Right cardiac atrium (tissue), 5 donors: ENCODE measurements at regions not wholly inside any gene's neighbourhood (a gene's known extent, or its start where the extent isn't known, plus 50 kb on each side); places are given as distances from the start of the nearest gene placed in this dataset.
A peak's percentile ranks its signal among the peaks of the same experiment; 100 is the strongest.
"Not testable (repeated sequence)": the region's sequence is repeated elsewhere in the genome, so short reads cannot be mapped to it uniquely, and the experiment has no call there.

Experiments used
- ATAC-seq, 2 donors: fragments of 200-7000 bp; cut with Tn5 transposase; one replicate each; pipeline versions ENCODE4 v1.8.0 to v1.9.1; 2020; ENCODE audit warnings: moderate library complexity in 2 of 2, mild to moderate bottlenecking in 1 of 2
- DNase-seq, 3 donors: peaks; one replicate each; pipeline ENCODE4 v3.0.0-alpha.2; 2020
- H3K27ac ChIP-seq: one replicate; pipeline ENCODE4 v1.5.1; 2013; ENCODE audit warnings: mild to moderate bottlenecking, low read length, control low read depth, moderate library complexity
- H3K27me3 ChIP-seq: one replicate; pipeline ENCODE4 v1.6.1; 2013; ENCODE audit not compliant: control insufficient read depth, insufficient read depth
- H3K4me1 ChIP-seq: one replicate; pipeline ENCODE4 v1.6.1; 2013; ENCODE audit warnings: low read length; ENCODE audit not compliant: control insufficient read depth, insufficient read depth
- H3K4me3 ChIP-seq: one replicate; pipeline ENCODE4 v1.5.1; 2013; ENCODE audit warnings: low read length, control low read depth
- H3K9me3 ChIP-seq: one replicate; pipeline ENCODE4 v1.6.1; 2013; ENCODE audit warnings: low read length; ENCODE audit not compliant: control insufficient read depth
- WGBS: extraction: QIAGEN DNeasy Blood & Tissue Kit; methylation state at CpG from one replicate; pipeline ENCODE4 v1.1.7; 2013; 5-methylcytosine and 5-hydroxymethylcytosine counted together
- intact Hi-C, 4 donors: fragments of 100-400 bp; cut with DNase I; formaldehyde crosslinking; loops; one replicate each; pipeline versions ENCODE4 v1.11.0 to v1.14.0; 2022 to 2023
- donor health status: healthy with polysubstance abuse.
- donor health status: DM: no; HTN: yes; CAD: no.
- donor health status: DM: no; HTN: no; CAD: no.
- donor health status: DM: no; HTN: yes; CAD: no; lungs with severe emphysema.
- donor health status: DM: yes; HTN: yes; CAD: no.

GRCh38 chr7:67301667-67302066 lies 305.0 kb downstream of the TYW1 start:
- peak in 1 of 3 donors; percentile 52 for DNase-seq
- Histone ChIP-seq H3K27ac (peak overlapping the region; percentile 91), H3K4me1 (peaks cover 4% of the 10 kb centered on the region), H3K9me3 (no peaks in the 10 kb centered on the region), H3K4me3 (peak overlapping the region; percentile 53), H3K27me3 (no peaks in the 10 kb centered on the region)
- intact Hi-C loops, result no loop called here
- no peak for ATAC-seq
- WGBS, result 37% methylated on average over 10 of the region's 10 CpGs

- Histone ChIP-seq H3K27ac (peak overlapping the region; percentile 100), H3K9me3 (no peaks in the 10 kb centered on the region), H3K27me3 (no peaks in the 10 kb centered on the region), H3K4me1 (peaks cover 4% of the 10 kb centered on the region), H3K4me3 (peak overlapping the region; percentile 90)
- intact Hi-C loops, result no loop called here
- WGBS, result under 1% methylated on average over 83 of the region's 83 CpGs
- ATAC-seq (peak; percentile 97 to 98), DNase-seq (peak; percentile 98 to 100 (median 99))
Observed at GRCh38 chr7:67302113-67303039, 305.7 kb downstream of the TYW1 start.

GRCh38 chr7:67304846-67305245 lies 308.2 kb downstream of the TYW1 start:
- H3K27ac ChIP-seq, H3K9me3 ChIP-seq, H3K4me1 ChIP-seq, intact Hi-C loops, H3K27me3 ChIP-seq, DNase-seq, ATAC-seq, H3K4me3 ChIP-seq: not testable (repeated sequence)
- 87% methylated on average over 3 of the region's 3 CpGs for WGBS

DNA sequence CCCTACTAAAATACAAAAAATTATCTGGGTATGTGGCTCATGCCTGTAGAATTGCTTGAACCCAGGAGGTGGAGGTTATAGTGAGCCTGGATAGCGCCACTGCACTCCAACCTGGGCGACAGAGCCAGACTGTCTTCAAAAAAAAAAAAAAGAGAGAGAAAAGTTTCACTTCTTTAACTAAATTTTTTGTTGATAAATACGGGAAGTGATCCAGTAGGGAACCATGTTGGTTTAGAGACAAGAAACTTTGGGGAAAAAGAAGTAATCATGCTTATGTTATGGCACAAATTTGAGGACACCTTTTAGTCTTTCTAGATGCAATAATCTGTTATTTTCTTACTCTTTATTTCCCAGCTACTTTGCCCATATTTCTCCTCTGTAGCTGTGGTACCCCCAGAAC lies 309.7 kb downstream of the TYW1 start:
- no peaks in the 10 kb centered on the region for H3K9me3 ChIP-seq
- H3K4me3 ChIP-seq, result no peak overlapping the region
- H3K27ac ChIP-seq, result no peak overlapping the region
- DNase-seq, result no peak
- 87% methylated on average over 3 of the region's 3 CpGs for WGBS
- intact Hi-C loops, result no loop called here
- H3K4me1 ChIP-seq, result peaks cover 3% of the 10 kb centered on the region
- H3K27me3 ChIP-seq, result no peaks in the 10 kb centered on the region
- no peak for ATAC-seq

GRCh38 chr7:67309764-67310549 lies 313.3 kb downstream of the TYW1 start:
- peaks cover 3% of the 10 kb centered on the region for H3K4me1 ChIP-seq
- intact Hi-C loops, result no loop called here
- H3K27ac ChIP-seq, result no peak overlapping the region
- ATAC-seq (no peak), DNase-seq (no peak)
- no peaks in the 10 kb centered on the region for H3K27me3 ChIP-seq
- no peak overlapping the region for H3K4me3 ChIP-seq
- WGBS, result 81% methylated on average over 4 of the region's 4 CpGs
- H3K9me3 ChIP-seq, result no peaks in the 10 kb centered on the region

DNA sequence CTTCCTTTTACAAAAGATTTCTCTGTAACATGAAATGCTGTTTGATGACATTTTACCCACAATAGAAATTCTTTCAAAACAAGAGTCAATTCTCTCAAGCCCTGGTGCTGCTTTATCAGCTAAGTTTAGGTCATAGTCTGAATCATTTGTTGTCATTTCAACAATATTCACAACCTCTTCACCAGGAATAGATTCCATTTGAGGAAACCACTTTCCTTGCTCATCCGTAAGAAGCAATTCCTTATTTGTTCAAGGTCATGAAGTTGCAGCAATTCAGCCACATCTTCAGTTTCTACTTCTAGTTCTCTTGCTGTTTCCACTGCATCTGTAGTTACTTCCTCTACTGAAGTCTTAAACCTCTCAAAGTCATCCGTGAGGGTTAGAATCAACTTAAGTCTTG lies 315.3 kb downstream of the TYW1 start:
- ATAC-seq, result no peak
- Histone ChIP-seq H3K4me3 (no peak overlapping the region), H3K9me3 (no peaks in the 10 kb centered on the region), H3K4me1 (no peaks in the 10 kb centered on the region), H3K27ac (no peak overlapping the region), H3K27me3 (no peaks in the 10 kb centered on the region)
- DNase-seq, result no peak
- WGBS, result 80% methylated on average over 2 of the region's 2 CpGs
- intact Hi-C loops, result no loop called here

- DNase-seq, result no peak
- Histone ChIP-seq H3K9me3 (no peaks in the 10 kb centered on the region), H3K4me3 (no peak overlapping the region), H3K27ac (no peak overlapping the region), H3K27me3 (no peaks in the 10 kb centered on the region), H3K4me1 (no peaks in the 10 kb centered on the region)
- intact Hi-C loops, result no loop called here
- no peak for ATAC-seq
- WGBS, result 92% methylated on average over 2 of the region's 2 CpGs
Observed at GRCh38 chr7:67313213-67313612, 316.6 kb downstream of the TYW1 start.

- ATAC-seq, H3K27ac ChIP-seq: not testable (repeated sequence)
Observed at GRCh38 chr7:67316902-67317301, 320.3 kb downstream of the TYW1 start.

DNA sequence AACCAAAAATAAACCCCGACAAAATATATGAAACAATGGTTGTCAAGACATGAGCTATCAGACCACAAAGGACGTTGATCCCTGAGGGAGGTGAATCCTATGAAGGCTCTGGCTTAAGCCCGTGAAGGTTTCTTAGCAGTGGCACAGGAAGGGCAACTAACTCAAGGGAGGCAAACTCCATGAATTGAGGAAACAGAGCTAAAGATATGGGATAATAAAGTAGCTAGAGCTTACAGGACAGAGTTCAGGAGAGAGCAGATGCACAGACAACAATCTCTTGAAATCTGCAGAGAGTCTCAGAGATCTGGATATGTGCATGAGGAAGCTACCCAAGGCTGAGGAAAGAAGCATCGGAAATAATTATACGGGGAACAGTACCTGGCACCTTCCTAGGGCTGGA lies 331.6 kb downstream of the TYW1 start:
- H3K27ac ChIP-seq, H3K4me1 ChIP-seq, DNase-seq, H3K9me3 ChIP-seq, intact Hi-C loops, H3K27me3 ChIP-seq, H3K4me3 ChIP-seq, ATAC-seq: not testable (repeated sequence)
- WGBS, result 71% methylated on average over 5 of the region's 5 CpGs

More at GRCh38 chr7:67316902-67317301, 320.3 kb downstream of the TYW1 start:
- H3K4me3 ChIP-seq, H3K27me3 ChIP-seq, H3K4me1 ChIP-seq, H3K9me3 ChIP-seq, intact Hi-C loops, DNase-seq: not testable (repeated sequence)
- WGBS, result 98% methylated on average over 4 of the region's 4 CpGs

DNA sequence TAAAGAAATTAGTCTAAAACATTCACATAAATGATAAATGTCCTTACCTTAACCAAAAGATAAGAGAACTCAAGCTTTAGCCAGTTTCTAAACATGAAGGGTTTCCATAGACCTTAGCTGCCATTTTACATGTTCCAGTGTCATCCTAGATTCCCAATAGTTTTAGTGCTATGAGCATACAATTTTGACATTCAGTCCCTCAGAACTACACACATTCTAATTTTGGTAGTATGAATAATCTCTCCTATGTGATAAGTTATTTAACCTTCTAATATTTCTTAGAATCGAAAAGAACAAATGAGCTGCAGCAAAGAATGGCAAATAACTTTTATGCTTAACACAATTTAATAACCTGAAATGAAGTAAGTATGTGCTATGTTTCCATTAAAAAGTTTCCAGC lies 338.5 kb downstream of the TYW1 start:
- DNase-seq, H3K9me3 ChIP-seq, H3K4me3 ChIP-seq, H3K4me1 ChIP-seq, ATAC-seq, intact Hi-C loops, H3K27me3 ChIP-seq, H3K27ac ChIP-seq: not testable (repeated sequence)
- 88% methylated on average over 1 of the region's 1 CpG for WGBS

DNA sequence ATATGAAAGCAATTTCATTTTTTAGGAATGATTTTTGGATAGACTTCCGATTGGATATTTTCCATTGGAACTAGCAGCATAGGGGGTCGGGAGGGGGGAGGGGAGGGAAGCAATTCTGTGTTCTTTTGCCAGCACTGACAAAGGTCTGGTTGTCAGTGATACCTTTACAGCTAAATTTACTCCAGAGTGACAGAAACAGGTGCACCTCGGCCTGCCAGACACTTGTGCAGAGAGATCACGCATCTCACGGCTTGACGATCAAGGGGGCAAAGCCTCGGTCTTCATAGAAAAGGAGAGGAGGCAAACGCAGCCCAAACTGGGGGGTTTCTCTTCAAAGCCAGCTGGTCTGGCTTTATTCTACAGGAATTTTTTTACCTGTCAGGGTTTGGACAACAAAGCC lies 339.0 kb downstream of the TYW1 start:
- H3K4me3 ChIP-seq, ATAC-seq: not testable (repeated sequence)

More for the DNA sequence above, 339.0 kb downstream of the TYW1 start:
- 67% methylated on average over 1 of the region's 8 CpGs for WGBS
- H3K4me1 ChIP-seq, H3K27me3 ChIP-seq, DNase-seq, intact Hi-C loops, H3K27ac ChIP-seq, H3K9me3 ChIP-seq: not testable (repeated sequence)
